ENCODE measurements at regions not wholly inside any gene's neighbourhood (a gene's known extent, or its start where the extent isn't known, plus 50 kb on each side); places are given as distances from the start of the nearest gene placed in this dataset.
"Not testable (repeated sequence)": the region's sequence is repeated elsewhere in the genome, so short reads cannot be mapped to it uniquely, and the experiment has no call there.

GRCh38 chr16:52920331-52920730 is 132.4 kb downstream of the CHD9NB start:
- intact Hi-C loops (cut with DNase I), result no loop called here
- no peak for DNase-seq
- 55 to 71% methylated on average over 5 of the region's 5 CpGs for WGBS, 2 donors
- H3K36me3 ChIP-seq, result no peaks in the 10 kb centered on the region
- no peak overlapping the region for H3K27ac ChIP-seq
- H3K9me3 ChIP-seq, result no peaks in the 10 kb centered on the region
- TF ChIP-seq CTCF (IDR thresholded peaks at IDR 0.05), result no peak
- TF ChIP-seq POLR2A (IDR thresholded peaks at IDR 0.05), result no peak
- H3K27me3 ChIP-seq, result no peaks in the 10 kb centered on the region
- H3K4me3 ChIP-seq, result no peak overlapping the region
- no peaks in the 10 kb centered on the region for H3K4me1 ChIP-seq

- TF ChIP-seq POLR2A (IDR thresholded peaks at IDR 0.05) (no peak), CTCF (IDR thresholded peaks at IDR 0.05) (no peak)
- Histone ChIP-seq H3K9me3 (no peaks in the 10 kb centered on the region), H3K36me3 (no peaks in the 10 kb centered on the region), H3K27me3 (peaks cover 0 to 4% (median 0%) of the 10 kb centered on the region in 4 donors), H3K27ac (no peak overlapping the region), H3K4me3 (no peak overlapping the region), H3K4me1 (no peaks in the 10 kb centered on the region)
- WGBS, 2 donors, result 0 to 57% methylated on average over 1 to 2 of the region's 2 CpGs
- no peak for DNase-seq
- intact Hi-C loops (cut with DNase I), result loop anchor here (10.0 kb wide), 1 partner anchor 730 kb away; no protein-coding TSS in a partner anchor
Measured at GRCh38 chr16:52914428-52914827, 138.3 kb downstream of the CHD9NB start.

- H3K4me3 ChIP-seq, result no peak overlapping the region
- no peak overlapping the region for H3K27ac ChIP-seq
- no peaks in the 10 kb centered on the region for H3K9me3 ChIP-seq
- H3K36me3 ChIP-seq, result no peaks in the 10 kb centered on the region
- no peak for DNase-seq
- peaks cover 0 to 4% (median 0%) of the 10 kb centered on the region in 4 donors for H3K27me3 ChIP-seq
- no peaks in the 10 kb centered on the region for H3K4me1 ChIP-seq
- TF ChIP-seq CTCF (IDR thresholded peaks at IDR 0.05) (peak; percentile 29 to 79 (median 64)), POLR2A (IDR thresholded peaks at IDR 0.05) (no peak)
- intact Hi-C loops (cut with DNase I), result loop anchor here (10.0 kb wide), 1 partner anchor 728 kb away; no protein-coding TSS in a partner anchor
- 5 to 10% methylated on average over 7 of the region's 7 CpGs for WGBS, 2 donors
Measured at GRCh38 chr16:52912565-52913173, 140.0 kb downstream of the CHD9NB start.

- H3K4me3 ChIP-seq; DNase-seq; H3K4me1 ChIP-seq; H3K9me3 ChIP-seq; H3K27ac ChIP-seq; intact Hi-C loops (cut with DNase I); H3K27me3 ChIP-seq; H3K36me3 ChIP-seq: not testable (repeated sequence)
- 66 to 75% methylated on average over 6 of the region's 6 CpGs for WGBS, 2 donors
Measured at GRCh38 chr16:52908057-52908456, 144.6 kb downstream of the CHD9NB start.

- intact Hi-C loops (cut with DNase I), result no loop called here
- no peaks in the 10 kb centered on the region for H3K27me3 ChIP-seq
- H3K9me3 ChIP-seq, result no peaks in the 10 kb centered on the region
- DNase-seq, result no peak
- 46 to 50% methylated on average over 3 of the region's 3 CpGs for WGBS, 2 donors
- no peak overlapping the region for H3K4me3 ChIP-seq
- no peaks in the 10 kb centered on the region for H3K36me3 ChIP-seq
- no peak overlapping the region for H3K27ac ChIP-seq
- H3K4me1 ChIP-seq, result no peaks in the 10 kb centered on the region
- TF ChIP-seq POLR2A (IDR thresholded peaks at IDR 0.05), result no peak
Measured at GRCh38 chr16:52906281-52906680, 146.4 kb downstream of the CHD9NB start.

- Histone ChIP-seq H3K27ac (no peak overlapping the region), H3K27me3 (no peaks in the 10 kb centered on the region), H3K36me3 (no peaks in the 10 kb centered on the region), H3K9me3 (no peaks in the 10 kb centered on the region), H3K4me1 (no peaks in the 10 kb centered on the region), H3K4me3 (no peak overlapping the region)
- DNase-seq, result no peak
- WGBS, 2 donors, result 73 to 81% methylated on average over 5 of the region's 5 CpGs
- intact Hi-C loops (cut with DNase I), result no loop called here
- no peak for TF ChIP-seq CTCF (IDR thresholded peaks at IDR 0.05)
- no peak for TF ChIP-seq POLR2A (IDR thresholded peaks at IDR 0.05)
Measured at GRCh38 chr16:52896478-52897164, 156.1 kb downstream of the CHD9NB start.
